ENCODE measurements at regions not wholly inside any gene's neighbourhood (a gene's known extent, or its start where the extent isn't known, plus 50 kb on each side); places are given as distances from the start of the nearest gene placed in this dataset.

DNA sequence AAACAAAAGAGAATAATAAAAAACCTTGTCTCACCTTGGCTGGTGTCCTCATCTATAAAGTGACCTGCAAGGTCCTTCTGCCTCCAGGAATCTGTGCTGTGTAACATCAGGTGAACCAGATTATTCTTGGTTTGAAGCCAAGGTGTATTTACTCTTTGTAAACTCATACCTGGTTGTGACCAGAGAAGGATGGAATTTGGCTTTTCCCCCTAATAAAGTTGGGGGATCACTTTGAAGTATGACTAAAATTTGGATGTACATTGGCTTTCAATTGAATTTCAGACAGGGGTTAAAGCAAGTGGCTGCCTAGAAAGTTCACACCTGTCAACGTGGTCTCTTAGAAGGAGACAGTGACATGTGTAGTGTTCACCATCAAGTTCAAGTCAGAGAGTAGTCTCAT lies 100.1 kb downstream of the SCP2D1 start:
- no peak for TF ChIP-seq POLR2A (IDR thresholded peaks at IDR 0.05)
- TF ChIP-seq CTCF (IDR thresholded peaks at IDR 0.05): no peak

Measured in lower leg skin (tissue), 3 donors.